ENCODE measurements at regions not wholly inside any gene's neighbourhood (a gene's known extent, or its start where the extent isn't known, plus 50 kb on each side); places are given as distances from the start of the nearest gene placed in this dataset.

- TF ChIP-seq, protein P1, sequence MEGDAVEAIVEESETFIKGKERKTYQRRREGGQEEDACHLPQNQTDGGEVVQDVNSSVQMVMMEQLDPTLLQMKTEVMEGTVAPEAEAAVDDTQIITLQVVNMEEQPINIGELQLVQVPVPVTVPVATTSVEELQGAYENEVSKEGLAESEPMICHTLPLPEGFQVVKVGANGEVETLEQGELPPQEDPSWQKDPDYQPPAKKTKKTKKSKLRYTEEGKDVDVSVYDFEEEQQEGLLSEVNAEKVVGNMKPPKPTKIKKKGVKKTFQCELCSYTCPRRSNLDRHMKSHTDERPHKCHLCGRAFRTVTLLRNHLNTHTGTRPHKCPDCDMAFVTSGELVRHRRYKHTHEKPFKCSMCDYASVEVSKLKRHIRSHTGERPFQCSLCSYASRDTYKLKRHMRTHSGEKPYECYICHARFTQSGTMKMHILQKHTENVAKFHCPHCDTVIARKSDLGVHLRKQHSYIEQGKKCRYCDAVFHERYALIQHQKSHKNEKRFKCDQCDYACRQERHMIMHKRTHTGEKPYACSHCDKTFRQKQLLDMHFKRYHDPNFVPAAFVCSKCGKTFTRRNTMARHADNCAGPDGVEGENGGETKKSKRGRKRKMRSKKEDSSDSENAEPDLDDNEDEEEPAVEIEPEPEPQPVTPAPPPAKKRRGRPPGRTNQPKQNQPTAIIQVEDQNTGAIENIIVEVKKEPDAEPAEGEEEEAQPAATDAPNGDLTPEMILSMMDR (IDR thresholded peaks at IDR 0.05), result no peak
- TF ChIP-seq POLR2AphosphoS5 (IDR thresholded peaks at IDR 0.05), result no peak
Observed at GRCh38 chr16:60463986-60464385, 1572.3 kb downstream of the CDH8 start.
